ENCODE measurements at regions not wholly inside any gene's neighbourhood (a gene's known extent, or its start where the extent isn't known, plus 50 kb on each side); places are given as distances from the start of the nearest gene placed in this dataset.
A peak's percentile ranks its signal among the peaks of the same experiment; 100 is the strongest.

DNA sequence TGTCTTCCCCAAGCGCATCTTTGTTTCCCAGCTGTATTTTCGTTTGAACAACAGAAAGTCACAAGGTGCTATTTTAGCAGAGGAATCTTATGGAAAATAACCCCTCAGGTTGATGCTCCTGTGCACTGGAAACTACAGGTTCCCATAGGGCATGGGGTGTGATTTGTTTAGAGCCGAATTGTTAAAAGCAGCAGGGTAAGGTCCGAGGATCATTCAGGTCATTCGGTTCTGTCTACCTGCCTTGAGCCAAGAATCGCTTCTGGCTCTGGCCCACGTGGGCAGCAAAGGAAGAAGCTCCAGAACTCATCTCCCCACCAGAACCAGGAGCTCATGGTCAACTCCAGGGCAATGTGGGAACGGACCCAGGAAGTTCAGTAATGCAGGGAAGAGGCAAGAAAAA, 116.7 kb upstream of the TPM1 start:
- DNase-seq (ENCODE audit: low spot score in 2 of 2) (no peak), ATAC-seq (no peak)
- Mint-ChIP-seq H3K4me1 (no peaks in the 10 kb centered on the region), H3K27ac (no peak overlapping the region), H3K9me3 (no peaks in the 10 kb centered on the region), H3K36me3 (no peaks in the 10 kb centered on the region), H3K4me3 (no peak overlapping the region)

DNA sequence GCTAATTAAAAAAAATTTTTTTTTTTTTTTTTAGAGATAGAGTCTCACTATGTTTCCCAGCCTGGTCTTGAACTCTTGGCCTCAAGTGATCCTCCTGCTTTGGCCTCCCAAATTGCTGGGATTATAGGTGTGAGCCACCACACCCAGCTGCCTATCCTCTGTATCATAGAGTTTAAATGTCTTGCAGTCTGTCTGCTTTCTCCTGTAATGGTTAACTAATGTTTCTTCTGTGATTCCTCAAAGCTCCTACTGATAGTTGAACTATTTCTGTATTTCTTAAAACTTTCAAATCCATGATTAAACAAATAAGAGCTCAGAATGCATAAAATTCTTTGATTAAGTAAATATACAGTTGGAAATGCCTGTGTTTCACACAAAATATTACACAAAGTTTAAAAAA, 115.4 kb upstream of the TPM1 start:
- ATAC-seq (no peak), DNase-seq (ENCODE audit: low spot score in 2 of 2) (no peak)
- Mint-ChIP-seq H3K9me3 (no peaks in the 10 kb centered on the region), H3K4me1 (no peaks in the 10 kb centered on the region), H3K4me3 (no peak overlapping the region), H3K36me3 (no peaks in the 10 kb centered on the region), H3K27ac (no peak overlapping the region)

DNA sequence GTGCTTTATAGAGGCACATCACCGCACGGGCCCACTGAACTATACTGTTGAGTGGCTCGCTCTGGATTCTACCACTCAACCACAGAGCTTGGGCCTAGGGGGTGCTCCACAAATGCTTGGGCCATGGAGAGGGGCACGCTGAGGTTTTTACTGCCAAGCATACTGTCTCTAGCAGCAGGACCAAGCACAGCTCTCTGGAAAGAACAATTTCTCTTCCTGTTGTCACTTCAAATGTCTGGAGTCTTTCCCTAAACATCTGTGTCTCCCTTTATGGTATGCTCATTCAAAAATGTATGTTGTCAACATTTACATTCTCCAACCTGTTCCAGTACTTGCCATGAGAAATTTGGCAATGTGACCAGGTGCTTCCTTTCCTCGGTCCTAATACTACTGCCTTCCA, 114.7 kb upstream of the TPM1 start:
- DNase-seq (ENCODE audit: low spot score in 2 of 2) (no peak), ATAC-seq (no peak)
- H3K27ac Mint-ChIP-seq: no peak overlapping the region
- H3K4me1 Mint-ChIP-seq: no peaks in the 10 kb centered on the region
- no peaks in the 10 kb centered on the region for H3K36me3 Mint-ChIP-seq
- no peak overlapping the region for H3K4me3 Mint-ChIP-seq
- H3K9me3 Mint-ChIP-seq: no peaks in the 10 kb centered on the region

DNA sequence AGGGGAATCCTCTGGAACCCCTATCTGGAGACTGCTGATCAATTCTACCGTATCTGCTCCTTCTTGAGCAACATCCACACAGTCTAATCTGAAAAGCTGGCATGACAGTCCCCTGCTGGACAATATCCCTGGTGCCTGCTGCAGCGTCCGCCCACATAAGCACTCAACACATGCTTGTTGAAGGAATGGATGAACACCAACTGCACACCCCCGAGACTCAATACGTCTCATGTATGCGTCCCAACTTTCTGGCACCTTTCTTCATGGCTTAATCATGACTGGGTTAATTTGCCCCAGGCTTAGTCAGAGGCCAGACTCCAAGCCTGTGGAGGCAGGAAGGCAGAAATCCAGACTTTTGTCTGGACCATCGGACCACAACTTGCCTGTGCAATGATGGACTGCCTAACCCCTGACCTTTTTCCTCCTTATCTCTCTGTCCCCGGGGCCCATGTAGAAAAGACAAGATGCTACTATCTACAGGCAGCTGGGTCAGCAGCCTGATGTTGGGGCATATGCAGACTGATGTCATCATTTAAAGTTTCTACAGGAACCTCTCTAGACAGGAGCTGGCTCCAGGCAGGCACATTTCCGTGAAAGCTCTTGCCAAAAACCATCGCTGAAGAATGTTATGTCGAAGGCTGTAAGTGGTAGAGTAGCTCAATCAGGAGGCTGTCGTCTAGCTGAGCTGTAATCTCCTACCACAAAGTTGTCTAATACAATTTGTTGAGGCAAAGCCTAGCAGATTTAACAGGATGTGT, 114.1 kb upstream of the TPM1 start:
- Mint-ChIP-seq H3K4me1 (no peaks in the 10 kb centered on the region), H3K4me3 (no peak overlapping the region), H3K36me3 (no peaks in the 10 kb centered on the region), H3K27ac (no peak overlapping the region), H3K9me3 (no peaks in the 10 kb centered on the region)
- DNase-seq (ENCODE audit: low spot score in 2 of 2) (no peak), ATAC-seq (no peak)

DNA sequence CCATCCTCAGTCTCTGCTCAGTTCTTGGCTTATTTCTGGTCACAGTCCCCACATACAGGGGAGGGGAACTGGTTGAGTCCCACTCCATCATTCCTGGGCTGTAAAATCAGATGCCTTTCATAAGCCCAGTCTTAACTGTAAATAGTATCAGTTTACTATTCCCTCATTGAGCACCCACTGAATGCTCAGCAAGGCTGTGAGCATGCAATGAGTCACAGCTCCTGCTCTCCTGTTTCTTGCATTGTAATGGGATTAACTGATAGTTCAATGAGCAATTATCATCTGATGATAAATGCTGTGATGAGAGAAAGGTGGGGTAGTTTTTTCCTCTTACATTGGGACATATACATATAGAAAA, 113.6 kb upstream of the TPM1 start:
- H3K27ac Mint-ChIP-seq: no peak overlapping the region

DNA sequence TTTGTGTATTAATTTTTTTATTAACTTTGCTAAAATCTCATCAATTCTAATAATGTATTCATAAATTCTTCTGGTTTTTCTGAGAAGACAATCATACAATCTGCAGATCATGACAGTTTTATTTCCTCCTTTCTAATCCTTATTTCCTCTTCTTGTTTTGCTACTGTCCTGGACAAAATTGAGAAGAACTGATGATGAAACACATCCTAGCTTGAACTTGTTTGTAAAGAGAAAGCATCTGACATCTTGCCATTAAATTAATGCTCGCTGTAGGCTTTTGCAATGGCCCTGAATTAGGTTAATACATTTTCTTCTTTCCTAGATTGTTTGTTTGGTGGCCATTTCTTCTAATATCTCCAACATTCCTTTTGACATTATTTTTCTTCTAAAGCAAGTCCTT, 110.9 kb upstream of the TPM1 start:
- DNase-seq (ENCODE audit: low spot score in 2 of 2): no peak
- Mint-ChIP-seq H3K27ac (no peak overlapping the region), H3K4me3 (no peak overlapping the region), H3K4me1 (no peaks in the 10 kb centered on the region), H3K36me3 (no peaks in the 10 kb centered on the region), H3K9me3 (no peaks in the 10 kb centered on the region)
- no peak for ATAC-seq

More for the DNA sequence above, 113.6 kb upstream of the TPM1 start:
- Mint-ChIP-seq H3K4me1 (no peaks in the 10 kb centered on the region), H3K4me3 (no peak overlapping the region), H3K9me3 (no peaks in the 10 kb centered on the region), H3K36me3 (no peaks in the 10 kb centered on the region)
- ATAC-seq (no peak), DNase-seq (ENCODE audit: low spot score in 2 of 2) (no peak)

DNA sequence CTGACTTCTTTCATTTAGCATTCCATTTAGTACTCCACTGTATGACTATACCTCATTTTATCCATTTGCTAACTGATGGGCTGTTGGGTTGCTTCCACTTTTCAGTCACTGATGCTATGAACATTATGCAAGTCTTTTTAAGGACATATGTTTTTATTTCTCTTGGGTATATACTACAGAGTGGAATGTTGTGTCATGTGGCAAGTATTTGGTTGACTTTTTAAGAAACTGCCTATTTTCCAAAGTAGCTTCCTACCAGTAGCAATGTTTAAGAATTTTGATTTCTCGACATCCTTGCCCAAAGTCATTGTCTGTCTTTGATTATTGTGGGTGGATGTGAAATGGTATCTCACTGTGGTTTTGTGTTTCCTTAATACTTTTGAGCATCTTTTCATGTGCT, 110.1 kb upstream of the TPM1 start:
- Mint-ChIP-seq H3K4me3 (no peak overlapping the region), H3K27ac (no peak overlapping the region), H3K4me1 (no peaks in the 10 kb centered on the region), H3K36me3 (no peaks in the 10 kb centered on the region), H3K9me3 (no peaks in the 10 kb centered on the region)
- no peak for DNase-seq (ENCODE audit: low spot score in 2 of 2)
- ATAC-seq: no peak

DNA sequence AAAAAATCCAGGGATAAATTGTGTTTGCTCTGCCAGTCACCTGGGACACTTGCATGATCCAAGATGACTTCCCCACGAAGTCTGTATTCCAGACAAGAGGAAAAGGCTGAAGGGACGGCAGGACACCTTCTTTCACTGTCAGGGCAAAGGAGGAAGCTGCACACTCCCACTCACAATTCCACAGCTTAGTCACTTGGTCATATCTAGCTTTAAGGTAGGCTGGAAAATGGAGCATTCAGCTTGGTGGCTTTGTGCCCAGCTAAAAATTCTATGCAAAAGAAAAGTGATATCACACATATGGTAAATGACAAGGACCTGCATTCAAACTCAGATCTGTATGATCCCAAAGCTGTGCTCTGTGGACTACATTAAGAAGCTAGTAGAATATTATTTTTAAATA, 109.2 kb upstream of the TPM1 start:
- Mint-ChIP-seq H3K4me1 (peaks cover 3% of the 10 kb centered on the region), H3K4me3 (no peak overlapping the region), H3K9me3 (no peaks in the 10 kb centered on the region), H3K27ac (no peak overlapping the region), H3K36me3 (no peaks in the 10 kb centered on the region)
- no peak for DNase-seq (ENCODE audit: low spot score in 2 of 2)
- no peak for ATAC-seq

DNA sequence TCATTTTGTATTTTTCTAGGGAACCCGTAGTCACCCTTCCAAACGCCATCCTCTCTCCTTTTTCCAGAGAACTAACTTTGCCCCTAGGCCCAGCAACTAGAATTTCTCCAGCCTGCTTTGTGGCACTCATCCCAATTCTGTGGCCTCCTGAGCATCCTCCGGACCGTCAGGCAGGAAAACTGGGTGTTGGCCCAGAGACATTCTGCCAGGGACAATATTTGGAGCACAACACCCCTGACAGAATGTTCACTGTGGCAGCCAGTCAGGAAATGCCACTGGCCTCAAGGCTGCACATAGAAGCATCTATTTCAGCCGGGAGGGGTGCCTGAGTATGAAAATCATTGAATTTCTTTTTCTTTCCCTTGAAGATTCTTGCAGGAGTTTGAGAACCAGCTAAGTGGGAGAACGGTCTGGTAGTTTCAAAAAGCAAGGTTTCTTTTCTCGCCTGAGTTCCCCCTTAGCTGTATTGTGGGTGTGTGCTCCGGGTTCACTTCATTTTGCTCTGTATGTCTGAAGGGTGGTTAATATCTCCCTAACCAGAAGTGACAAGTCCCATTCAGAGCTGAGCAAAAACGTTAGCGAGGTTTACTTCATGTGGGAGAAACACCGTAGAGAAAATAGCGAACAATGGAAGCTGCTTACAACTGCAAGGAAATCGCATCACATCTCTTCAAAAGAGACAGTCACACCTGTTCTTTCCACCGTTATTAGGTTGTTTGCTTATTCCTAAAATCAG, 108.1 kb upstream of the TPM1 start:
- peaks cover 10% of the 10 kb centered on the region for H3K4me1 Mint-ChIP-seq
- H3K36me3 Mint-ChIP-seq: no peaks in the 10 kb centered on the region
- DNase-seq (ENCODE audit: low spot score in 2 of 2) (no peak), ATAC-seq (no peak)
- no peak overlapping the region for H3K27ac Mint-ChIP-seq
- no peaks in the 10 kb centered on the region for H3K9me3 Mint-ChIP-seq
- no peak overlapping the region for H3K4me3 Mint-ChIP-seq

DNA sequence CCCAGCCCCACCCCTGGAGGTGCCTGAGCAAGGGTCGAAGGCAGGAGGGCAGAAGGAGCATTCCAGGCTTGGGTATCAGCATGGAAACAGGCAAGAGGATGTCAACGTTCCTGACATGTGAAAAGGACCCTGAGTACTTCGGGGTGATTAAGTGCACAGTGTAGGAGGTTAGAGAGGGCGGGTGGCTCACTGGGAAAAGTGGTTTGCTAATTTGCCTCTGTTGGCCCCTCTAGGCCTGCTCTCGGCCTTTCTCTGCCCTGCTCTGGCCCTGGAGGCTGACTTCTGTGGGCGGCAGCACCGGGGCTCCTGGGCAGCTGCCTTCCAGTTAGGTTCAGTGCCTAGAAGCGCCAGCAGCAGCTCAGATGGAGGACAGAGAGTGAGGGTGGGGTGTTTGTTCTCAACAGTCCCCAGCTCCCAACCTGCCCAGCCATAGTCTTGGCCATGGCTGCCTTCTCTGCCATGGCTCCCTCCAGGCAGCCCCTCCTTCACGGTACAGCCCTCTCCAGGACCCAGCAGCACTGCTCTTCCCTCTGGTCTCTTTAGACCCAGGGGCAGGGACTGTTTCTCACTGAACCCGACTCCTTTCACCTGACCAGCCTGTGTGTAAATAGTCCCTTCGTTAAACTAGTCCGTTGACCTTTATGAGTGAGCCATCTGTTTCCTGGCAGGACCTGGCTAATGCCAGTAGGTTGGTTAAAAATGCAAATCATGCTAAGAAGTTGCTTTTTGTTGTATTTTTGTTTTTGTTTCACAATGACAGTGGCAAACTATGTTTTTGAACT, 107.1 kb upstream of the TPM1 start:
- H3K4me3 Mint-ChIP-seq: no peak overlapping the region
- DNase-seq (ENCODE audit: low spot score in 2 of 2) (no peak), ATAC-seq (peak; percentile 31)
- no peaks in the 10 kb centered on the region for H3K36me3 Mint-ChIP-seq
- peaks cover 12% of the 10 kb centered on the region for H3K4me1 Mint-ChIP-seq
- H3K27ac Mint-ChIP-seq: no peak overlapping the region
- H3K9me3 Mint-ChIP-seq: no peaks in the 10 kb centered on the region

DNA sequence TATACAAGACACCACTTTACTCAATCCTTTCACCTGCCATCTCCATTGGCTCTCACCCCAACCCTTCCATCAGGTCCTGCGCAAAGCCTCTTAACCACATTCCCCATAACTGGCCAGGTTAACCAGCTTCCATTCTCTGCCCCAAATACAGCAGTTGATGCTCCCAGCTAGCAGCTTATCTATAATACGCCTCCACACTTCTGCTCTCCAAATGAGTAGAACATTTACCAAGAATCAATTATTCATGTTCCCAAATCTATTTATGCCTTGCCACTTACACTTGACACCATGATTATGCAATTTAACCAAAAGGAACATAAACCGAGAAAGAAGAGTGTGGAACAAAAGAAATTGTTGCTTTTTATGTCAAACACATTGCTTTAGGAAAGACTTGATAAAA, 103.7 kb upstream of the TPM1 start:
- no peak overlapping the region for H3K4me3 Mint-ChIP-seq
- ATAC-seq (no peak), DNase-seq (ENCODE audit: low spot score in 2 of 2) (no peak)
- no peak overlapping the region for H3K27ac Mint-ChIP-seq
- H3K4me1 Mint-ChIP-seq: peaks cover 24% of the 10 kb centered on the region
- H3K9me3 Mint-ChIP-seq: no peaks in the 10 kb centered on the region
- H3K36me3 Mint-ChIP-seq: no peaks in the 10 kb centered on the region

DNA sequence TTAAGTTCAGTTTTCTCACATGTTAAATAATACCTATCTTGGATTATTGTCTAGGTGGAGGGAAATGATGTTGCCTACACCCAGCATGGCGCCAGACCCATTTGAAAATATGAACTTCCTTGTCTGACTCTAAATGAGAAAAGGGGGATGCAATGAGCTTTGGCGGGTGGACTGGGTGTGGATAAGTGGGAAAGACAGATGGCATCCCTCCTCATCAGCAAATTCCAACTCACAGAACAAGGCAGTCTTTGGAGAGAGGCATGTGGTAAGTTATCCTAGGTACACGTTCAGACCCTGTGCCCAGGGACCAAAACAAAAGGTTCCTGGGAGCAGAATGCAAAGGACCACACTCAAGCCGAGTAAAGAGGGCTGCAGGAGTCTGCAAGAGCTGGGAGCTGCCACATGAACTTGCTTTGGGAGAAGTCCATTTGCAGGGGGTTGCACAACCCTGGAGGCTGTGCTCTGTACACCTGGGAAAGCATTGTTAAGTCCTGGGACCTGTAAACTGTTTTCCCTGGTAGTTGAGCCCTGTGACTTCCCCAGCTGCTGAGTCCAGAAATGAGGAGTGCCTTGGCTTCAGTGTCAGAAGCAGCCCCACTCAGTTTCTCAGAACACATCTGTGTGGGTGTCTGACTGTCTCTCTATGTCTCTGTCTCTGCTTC, 102.3 kb upstream of the TPM1 start:
- no peak overlapping the region for H3K27ac Mint-ChIP-seq
- ATAC-seq: no peak
- no peak for DNase-seq (ENCODE audit: low spot score in 2 of 2)
- no peak overlapping the region for H3K4me3 Mint-ChIP-seq
- no peaks in the 10 kb centered on the region for H3K9me3 Mint-ChIP-seq
- no peaks in the 10 kb centered on the region for H3K36me3 Mint-ChIP-seq
- H3K4me1 Mint-ChIP-seq: peaks cover 24% of the 10 kb centered on the region

DNA sequence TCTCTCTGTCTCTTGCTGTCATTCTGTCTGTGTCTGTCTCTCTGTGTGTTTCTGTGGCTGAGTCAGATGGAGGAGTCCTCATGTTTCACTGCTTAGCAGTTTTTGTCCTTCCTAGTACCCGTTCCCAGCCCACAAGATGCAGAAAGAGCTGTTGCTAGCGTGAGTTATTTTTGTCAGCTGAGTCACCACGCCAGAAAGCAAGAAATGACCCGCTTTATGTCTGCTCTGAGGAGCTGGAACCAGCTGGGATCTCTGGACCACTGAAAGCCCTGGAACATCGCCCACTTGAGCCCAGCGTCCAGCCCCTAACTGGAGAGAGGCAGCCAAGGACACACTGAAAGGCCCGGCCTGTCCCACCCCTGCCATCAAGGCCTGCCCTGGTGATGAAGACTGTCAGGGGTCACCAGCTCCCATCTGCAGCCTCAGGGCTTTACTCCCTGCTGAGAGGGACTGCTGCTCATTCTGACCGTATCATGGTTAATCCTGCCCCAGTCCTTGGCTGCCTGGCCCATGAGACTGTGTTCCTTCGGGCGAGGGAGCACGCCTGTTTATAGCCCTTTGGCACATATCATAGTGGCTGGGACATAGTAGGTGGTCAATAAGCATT, 101.7 kb upstream of the TPM1 start:
- DNase-seq (ENCODE audit: low spot score in 2 of 2): peak in 1 of 2 donors; percentile 54
- Mint-ChIP-seq H3K27ac (peak overlapping the region; percentile 68), H3K9me3 (no peaks in the 10 kb centered on the region)

DNA sequence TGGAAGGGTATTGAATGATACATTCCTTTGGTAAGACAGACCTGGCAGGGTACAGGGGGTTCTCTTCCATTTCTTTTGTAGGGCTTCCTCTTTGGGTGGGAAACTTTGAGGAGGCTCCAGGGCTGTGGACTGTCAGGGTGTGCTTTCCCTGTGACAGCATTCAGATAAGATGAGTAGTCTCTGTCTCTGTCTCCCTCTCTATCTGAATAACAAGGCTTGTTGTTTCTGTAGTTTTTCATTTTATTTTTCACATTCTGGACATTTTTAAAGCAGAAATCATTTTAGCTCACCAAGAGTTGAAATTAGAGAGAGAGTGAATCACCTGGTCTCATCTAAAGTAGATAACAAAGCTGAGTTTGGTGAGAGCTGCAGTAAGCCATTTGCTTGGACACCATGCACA, 100.8 kb upstream of the TPM1 start:
- no peaks in the 10 kb centered on the region for H3K36me3 Mint-ChIP-seq
- peak overlapping the region; percentile 68 for H3K27ac Mint-ChIP-seq

More for the DNA sequence above, 101.7 kb upstream of the TPM1 start:
- Mint-ChIP-seq H3K4me1 (peaks cover 24% of the 10 kb centered on the region), H3K4me3 (no peak overlapping the region), H3K36me3 (no peaks in the 10 kb centered on the region)
- peak; percentile 93 for ATAC-seq

DNA sequence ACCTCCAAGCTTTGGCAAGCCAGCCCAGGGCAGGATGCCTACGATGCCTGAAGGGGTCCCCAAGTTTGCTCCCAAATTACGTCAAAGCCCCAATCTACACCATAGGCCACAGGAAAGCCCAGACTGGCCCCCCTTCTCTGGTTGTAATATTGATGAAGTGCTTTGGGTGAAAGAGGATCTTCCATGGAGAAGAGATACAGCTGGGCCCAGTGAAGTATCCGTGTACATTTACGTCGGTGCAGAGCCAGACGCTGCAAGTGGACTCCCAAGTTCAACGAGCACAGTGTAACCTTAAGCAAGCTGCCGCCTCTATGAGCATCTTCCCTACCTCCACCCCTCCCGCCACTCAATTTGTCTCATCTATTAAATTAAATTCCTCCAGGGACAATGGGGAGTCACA, 100.1 kb upstream of the TPM1 start:
- no peaks in the 10 kb centered on the region for H3K9me3 Mint-ChIP-seq
- no peak for DNase-seq (ENCODE audit: low spot score in 2 of 2)
- no peak overlapping the region for H3K4me3 Mint-ChIP-seq
- no peaks in the 10 kb centered on the region for H3K36me3 Mint-ChIP-seq
- no peak for ATAC-seq
- no peak overlapping the region for H3K27ac Mint-ChIP-seq
- peaks cover 24% of the 10 kb centered on the region for H3K4me1 Mint-ChIP-seq

More for the DNA sequence above, 100.8 kb upstream of the TPM1 start:
- ATAC-seq: no peak
- no peak overlapping the region for H3K4me3 Mint-ChIP-seq
- DNase-seq (ENCODE audit: low spot score in 2 of 2): no peak
- peaks cover 24% of the 10 kb centered on the region for H3K4me1 Mint-ChIP-seq
- no peaks in the 10 kb centered on the region for H3K9me3 Mint-ChIP-seq

Measured in stimulated activated effector memory CD8-positive, alpha-beta T cell treated with anti-CD3 and anti-CD28 coated beads, Interleukin-12 subunit alpha, Interleukin-12 subunit beta, amount 100 ng/mL, for 72 hours (primary cell).